GM19025 (cell line): ENCODE measurements at regions not wholly inside any gene's neighbourhood (a gene's known extent, or its start where the extent isn't known, plus 50 kb on each side); places are given as distances from the start of the nearest gene placed in this dataset.

Source experiments
- ATAC-seq: cut with Tn5 transposase; IDR thresholded peaks from one replicate; pipeline ENCODE4 v1.9.1; 2021; ENCODE audit warnings: mild to moderate bottlenecking, low read depth, moderate library complexity; ENCODE audit not compliant: unreplicated experiment

DNA sequence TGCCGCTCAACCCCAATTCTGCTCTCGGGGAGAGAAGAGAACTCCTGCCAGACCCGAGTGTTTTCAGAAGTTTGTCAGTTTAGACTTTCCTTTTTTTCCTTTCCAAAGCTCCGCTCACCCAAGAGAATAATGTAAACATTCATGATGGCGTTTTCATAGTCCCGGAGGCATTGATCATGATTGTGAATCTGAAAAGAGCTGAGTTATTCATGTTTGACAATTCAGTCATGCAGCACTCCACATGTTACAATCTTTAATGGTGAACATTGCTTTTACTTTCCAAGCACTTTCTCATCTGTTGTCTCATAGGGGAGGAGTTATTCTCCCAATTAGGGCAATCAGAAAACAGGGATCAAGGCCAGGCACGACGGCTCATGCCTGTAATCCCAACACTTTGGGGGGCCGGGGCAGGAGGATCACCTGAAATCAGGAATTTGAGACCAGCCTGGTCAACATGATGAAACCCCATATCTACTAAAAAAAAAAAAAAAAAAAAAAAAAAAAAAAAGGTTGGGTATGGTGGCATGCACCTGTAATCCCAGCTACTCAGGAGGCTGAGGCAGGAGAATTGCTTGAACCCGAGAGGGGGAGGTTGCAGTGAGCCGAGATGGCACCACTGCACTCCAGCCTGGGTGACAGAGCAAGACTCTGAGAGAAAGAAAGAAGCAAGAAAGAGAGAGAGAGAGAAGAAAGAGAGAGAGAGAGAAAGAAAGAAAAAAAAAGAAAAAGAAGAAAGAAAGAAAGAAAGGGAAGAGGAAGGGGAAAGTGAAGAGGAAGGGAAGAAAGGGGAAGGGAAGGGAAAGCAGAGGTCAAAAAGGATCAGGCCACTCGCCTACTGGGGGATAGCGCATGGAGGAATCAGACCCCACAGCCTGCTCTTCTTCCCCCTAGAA, 70.0 kb upstream of the TNRC6C start:
- no peak for ATAC-seq

DNA sequence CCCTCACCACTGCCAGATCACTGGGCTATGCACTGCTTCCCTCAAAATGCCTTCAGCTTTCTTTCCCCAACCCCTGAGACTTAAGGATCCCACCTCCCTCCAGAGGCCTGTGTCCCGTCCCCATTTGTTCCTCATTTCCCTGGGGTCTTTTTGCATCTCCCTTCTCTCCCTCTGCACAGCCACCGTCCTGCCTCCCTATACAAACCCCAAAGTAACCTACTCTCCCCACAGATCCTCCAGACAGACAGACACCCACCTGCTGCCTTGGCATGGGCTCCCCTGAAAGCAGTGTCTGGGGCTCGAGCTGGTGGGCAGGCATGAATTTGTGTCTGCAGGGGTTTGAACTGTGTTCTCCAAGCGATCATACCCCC, 69.4 kb upstream of the TNRC6C start:
- ATAC-seq, result no peak

DNA sequence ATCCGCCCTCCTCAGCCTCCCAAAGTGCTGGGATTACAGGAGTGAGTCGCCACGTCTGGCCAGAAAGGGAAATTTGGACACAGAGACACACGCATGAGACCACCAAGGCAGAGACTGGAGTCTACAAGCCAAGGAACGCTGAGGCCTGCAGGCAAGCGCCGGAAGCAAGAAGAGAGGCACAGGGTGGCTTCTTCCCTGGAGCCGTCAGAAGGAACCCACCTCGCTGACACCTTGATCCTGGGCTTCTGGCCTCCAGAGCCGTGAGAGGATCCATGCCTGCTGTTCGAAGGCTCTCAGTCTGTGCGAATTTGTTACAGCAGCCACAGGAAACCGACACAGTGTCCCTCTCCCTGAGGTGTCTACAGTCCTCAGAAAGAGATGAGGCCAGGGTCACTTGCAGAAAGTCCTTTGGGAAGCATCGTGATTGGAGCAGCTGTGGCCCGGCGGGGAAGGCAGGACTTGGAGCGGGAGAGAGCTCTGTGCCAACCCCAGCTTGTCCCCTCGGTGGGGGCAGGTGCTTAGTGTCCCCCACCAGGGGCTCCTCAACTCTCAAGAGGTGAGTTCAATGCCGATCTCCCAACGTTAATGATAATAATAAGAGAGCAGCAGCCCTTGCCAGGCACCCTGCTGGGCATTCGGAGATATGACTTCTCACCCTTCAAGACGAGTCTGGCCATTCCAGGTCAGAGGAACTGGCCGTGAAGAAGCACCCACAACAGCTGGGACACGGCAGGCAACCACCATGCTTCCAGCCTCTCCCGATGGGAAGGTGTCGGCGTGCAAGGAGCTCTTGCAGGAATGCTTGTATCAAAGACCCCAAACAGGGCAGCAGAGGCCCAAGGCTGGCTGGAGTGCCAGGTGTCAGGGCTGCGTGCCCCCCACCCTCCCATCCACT, 68.4 kb upstream of the TNRC6C start:
- ATAC-seq, result no peak

DNA sequence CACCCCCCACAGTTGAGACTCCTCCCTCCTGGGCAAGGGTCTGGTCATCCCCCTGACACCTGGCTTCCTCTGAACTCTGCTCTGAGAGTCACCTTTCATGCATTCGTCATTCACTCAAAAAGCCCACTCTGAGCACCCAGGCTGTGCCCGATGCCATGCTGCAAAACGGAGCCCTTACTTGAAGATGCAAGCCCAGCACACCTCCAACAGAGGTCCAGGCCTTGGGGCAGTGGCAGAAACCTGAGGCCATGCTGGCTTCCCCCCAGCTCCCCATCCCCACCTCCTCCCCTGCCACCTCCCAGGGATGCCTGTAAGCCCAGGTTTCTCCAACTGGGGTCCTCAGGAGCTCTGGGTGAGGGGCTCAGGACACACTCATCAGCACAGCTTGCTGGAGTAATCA, 67.7 kb upstream of the TNRC6C start:
- no peak for ATAC-seq

DNA sequence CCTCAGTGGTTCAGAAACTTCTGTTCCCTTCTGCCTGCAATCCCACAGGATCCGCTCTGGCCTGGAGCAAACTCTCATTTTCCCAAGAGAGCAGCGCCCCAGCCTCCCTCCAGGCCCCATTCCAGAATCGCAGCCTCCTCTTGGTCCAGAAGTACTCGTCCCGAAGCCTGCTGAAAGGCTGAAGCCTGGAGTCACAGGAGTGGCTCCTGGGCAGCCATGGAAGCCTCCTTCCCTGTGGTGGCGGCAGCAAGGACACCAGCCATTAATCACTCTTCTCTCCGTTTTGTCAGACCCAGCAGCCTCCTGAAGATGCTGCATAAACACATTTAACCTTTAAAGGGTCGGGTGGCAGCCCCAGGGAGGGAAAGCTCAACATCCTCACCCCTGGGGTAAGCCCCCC, 66.9 kb upstream of the TNRC6C start:
- ATAC-seq, result no peak

DNA sequence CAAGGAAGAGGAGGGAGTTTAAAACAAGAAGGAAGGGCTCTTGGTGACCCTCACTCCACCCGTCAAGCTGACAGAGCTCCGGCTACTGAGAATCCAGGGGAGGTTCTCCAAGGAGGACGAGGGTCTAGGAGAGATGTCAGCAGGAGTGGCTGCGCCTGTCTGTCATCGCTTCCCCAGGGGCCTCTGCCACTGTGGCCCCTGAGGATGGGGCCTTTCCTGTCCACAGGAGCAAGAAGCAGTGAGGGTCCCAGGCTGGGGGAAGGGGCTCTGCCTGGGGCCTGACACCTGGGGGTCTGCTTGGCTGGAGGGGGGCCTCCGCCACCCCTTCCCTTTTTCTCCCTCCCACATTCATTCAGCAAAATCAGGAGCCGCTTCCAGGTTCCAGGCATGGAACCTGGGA, 66.5 kb upstream of the TNRC6C start:
- no peak for ATAC-seq

DNA sequence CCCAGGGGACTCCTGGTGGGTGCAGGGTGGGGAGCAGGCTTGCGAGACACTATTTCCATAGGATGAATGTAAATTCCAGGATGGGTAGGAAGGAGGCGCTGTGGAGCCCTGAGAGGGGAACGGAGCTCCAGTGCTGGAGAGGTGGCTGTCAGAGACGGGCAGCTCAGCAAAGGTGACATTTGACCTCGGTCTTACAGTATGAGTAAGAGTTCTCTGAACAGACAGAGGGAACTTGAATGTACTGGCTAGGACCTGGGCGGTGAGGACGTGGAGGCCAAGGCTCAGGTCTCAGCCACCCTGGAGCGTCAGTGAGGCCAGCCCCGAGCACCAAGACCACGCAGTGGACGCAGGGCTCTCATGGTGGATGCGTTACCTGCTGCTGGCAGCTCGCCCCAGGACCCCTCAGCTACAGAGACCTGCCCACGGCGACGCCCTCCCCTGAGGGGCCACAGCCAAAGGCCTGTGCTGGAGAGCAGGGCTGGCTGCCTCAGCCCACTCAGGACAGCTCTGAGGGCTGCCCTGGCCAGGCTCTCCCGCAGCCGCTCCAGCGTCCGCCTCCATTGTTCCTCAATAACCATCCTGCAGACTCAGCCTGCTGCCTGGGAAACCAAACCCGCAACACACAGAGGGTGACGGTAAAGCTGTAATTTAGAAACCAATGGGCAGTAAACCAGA, 65.9 kb upstream of the TNRC6C start:
- ATAC-seq, result no peak

DNA sequence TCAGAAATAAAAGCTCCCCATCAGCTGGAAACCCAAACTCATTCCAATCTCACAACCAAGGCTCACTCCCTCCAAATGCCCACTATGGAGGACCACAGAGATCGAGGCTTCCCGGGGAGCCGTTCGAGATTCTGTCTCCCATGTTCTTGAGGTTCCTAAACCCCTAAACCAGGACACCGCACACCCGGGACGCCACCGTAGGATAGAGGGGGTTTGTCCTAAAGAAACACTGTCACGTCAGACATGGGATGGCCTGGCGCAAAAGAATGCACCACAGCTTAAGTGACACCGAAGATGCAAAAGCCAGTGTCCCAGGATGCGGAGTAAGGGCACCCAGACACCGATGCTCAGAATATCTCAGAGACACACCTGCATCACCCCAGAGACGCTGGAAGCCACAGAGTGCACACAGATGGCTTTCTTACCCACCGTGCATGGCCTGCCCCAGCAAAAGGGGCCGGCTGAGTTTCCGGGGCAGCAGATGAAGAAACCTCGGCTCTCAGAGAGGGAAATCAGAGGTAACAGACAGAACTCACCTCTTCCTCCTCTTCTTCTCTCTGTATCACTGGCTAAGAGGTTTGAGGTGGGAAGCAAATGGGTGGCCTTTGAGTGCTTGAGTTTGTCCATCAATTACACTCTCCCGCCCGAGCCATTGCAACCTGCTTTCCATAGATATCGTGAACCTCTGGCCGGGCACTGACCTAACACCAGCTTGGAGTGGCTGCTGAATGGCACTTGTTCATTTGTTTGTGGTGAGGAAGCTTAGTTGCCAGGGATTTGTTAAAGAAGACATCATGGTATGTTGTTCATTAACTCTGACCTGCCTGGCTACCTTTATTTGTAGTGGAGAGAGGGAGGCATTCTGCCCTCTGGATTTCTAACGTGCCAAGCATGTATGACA, 65.1 kb upstream of the TNRC6C start:
- ATAC-seq, result no peak

DNA sequence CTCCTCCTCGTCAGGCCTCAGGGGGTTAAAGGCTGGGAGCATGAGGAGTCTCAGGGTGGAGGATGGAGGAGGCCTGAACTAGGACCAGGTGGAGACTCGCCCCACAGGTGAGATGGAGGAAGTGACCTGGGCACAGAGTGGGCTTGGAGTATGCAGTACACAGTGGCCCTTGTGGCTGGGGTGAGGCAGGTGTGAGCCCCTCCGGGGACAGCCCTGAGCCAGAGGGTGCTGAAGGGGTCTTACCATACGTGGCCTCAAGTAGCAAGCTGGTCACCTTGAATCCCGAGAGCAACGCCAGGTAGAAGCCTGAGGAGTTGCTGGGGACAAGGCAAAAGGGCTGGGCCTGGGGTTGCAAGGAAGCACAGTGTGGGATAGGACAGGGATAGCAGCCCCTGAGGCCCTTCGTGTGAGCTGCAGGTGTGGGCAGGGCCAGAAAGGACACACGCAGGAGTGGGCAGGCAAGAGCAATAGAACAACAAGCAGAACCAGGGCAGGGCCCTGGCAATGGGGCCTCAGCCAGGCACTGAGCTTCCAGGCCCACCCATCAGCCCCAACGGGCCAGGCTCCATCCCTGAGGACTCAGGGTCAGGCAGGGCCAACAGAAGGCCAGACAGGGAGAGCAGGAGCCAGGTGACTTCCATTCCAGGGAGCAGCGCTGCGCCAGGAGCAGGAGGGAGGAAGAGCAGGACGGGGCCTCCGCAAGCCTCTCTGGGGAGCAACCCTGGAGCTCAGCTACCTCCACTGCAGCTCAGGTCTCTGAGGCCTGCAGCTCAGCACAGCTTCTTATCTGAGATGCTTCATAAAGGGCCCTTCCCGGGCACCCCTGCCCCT, 64.2 kb upstream of the TNRC6C start:
- no peak for ATAC-seq

DNA sequence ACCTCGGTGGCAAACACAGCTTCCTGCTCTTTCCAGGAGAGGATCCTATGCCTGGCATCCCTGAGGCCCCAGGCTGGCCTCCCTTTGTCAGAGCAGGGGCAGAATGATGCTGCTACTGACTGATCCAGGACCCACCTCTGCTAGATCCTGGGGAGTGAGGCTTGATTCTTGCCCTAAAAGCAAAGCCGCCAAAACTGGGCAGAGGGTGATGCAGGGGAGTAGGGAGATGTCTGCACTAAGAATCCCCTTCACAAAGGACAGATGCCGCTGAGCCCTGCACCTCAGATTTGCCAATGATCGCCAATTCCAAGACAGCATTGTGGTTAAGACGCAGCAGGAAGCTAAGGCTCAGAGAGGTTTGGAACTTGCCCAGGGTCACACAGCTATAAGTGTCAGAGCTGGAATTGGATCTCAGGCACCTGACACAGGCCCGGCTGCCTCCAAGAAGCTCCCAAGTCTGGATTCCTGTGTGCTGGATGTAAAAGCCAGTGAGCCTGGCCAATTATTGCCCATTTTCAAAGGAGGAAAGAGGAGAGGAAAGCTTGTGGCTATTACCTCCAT, 60.7 kb upstream of the TNRC6C start:
- ATAC-seq, result no peak

DNA sequence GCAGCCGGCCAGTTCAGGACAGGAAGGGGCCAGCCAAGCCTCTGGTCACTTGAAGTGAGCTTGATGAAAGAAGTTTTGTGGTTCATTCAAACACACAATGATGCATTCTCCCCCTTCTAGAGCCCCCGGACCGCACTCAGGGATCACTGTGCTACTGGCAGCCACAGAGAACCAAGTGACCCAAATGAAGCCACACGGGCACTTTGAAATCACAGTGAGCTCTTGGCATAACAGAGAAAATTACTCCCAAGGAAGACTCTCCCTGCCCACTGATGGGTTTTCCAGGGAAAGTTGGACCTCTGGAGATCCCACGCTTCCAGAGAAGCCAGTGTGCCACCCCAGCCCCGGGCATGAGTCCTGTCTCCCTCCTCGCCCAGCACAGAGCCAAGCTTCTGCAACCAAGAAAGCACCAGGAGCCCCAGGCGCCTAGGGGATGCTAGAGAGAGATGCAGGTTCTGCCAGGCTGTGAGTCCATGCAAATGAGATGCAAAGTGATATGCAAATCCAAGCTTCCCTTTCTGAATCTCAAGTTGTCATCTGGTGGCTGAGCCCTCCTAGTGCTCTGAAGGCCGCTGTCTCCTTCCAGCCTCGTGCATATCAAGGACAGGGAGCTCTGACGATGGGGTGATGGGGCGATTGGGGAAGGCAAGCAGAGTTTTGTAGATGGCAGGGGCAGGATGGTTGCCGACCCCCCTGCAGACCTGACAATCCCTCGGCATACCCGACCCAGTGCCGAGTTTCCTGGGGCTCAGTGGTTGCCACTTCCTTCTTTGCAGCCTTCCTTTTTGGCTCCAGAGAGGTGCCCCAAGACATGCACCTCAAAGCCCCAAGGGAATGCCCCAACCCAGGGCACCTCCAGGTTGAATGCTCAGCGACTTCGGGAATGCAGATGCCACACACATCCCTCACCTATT, 59.7 kb upstream of the TNRC6C start:
- no peak for ATAC-seq

DNA sequence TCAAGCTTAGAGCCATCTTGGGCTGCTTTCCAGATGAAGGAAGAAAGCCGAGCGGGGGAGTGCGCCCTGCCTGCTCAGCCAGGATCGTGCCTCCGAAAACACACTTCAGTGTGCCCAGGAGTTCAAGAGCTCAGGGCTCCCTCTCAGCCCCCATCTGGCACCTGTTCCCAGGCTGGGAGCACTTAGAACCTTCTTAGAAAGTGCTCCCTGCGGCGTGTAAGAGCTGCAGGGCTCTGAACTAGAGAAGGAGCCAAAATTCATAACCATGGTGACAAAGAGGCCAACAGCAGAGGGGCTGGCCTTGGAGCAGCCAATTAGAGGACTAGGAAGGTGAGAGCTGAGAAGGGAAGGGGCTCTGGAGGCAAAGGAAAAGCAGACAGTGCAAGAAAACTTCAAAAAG, 59.0 kb upstream of the TNRC6C start:
- ATAC-seq, result no peak

DNA sequence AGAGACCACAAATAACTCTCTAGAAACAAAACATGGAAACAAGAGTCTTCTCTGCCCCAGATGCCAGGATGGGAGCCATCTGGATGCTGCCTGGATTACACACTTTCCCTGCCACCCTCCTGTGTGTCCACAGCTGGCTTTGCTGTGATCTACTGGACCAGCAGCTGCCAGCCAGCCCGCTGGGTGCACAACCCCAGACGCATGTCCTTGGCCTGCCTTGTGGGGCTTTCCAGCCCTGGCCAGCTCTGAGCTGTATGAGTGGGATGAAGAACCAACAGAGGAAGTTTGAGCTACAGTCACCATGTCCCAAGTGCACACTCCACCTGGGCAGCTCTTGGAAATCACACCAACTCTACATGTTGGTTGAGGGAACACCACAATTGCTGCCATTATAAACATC, 57.0 kb upstream of the TNRC6C start:
- ATAC-seq, result no peak

DNA sequence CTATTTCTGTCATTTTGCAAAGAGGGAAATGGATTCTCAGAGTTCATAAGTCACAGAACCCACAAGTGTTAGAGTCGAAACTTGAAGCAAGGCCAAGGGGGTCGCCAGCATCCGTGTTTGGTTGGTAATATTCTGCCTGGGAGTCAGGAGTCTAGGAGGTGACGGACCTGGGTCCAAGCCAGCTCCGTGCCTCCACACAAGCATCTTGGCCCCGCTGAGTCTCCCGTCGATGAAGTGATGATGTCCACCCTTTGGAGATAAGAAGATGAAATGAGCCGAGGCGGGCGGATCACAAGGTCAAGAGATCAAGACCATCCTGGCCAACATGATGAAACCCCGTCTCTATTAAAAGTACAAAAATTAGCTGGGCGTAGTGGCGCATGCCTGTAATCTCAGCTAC, 53.2 kb upstream of the TNRC6C start:
- ATAC-seq, result no peak

DNA sequence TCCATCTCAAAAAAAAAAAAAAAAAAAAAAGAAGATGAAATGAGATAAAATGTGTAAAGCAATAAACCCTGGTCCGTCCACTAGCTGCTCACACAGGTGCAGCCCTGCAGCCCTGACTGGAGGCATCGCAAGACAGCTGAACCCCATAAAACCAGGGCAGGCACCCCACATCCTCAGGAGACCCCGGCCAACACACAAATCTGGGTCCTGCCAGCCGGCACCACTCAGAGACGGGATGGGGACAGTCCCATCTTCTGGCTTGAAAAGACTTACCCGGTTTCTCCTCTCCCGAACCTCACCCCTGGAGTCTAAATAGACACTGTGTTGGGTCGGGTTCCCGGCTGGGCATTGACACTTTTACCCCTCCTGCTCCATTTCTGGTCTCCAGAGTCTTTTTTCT, 52.7 kb upstream of the TNRC6C start:
- no peak for ATAC-seq

DNA sequence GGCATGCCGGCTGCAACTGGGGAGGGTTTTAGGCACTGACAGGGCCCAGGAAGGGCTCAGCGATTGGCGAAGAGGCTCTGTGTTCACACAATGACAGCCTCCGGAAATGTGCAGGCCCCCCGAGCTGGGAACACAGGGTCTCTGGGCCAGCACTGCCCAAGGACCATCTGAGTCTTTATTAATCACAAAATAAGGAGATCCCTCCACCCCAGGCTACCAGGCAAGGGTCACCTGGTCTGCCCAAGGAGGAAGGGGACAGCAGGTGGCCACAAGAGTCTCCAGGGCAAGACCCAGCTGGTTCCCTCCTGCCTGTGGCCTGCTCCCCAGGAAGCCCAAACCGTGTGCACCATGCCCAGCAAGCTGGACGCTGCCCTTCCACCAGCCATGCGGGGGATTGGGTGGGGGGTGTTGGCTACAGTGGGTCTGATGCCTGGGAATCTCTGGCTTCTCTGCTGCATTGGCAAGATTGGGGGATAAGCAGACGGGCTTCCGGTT, 52.1 kb upstream of the TNRC6C start:
- ATAC-seq, result no peak

DNA sequence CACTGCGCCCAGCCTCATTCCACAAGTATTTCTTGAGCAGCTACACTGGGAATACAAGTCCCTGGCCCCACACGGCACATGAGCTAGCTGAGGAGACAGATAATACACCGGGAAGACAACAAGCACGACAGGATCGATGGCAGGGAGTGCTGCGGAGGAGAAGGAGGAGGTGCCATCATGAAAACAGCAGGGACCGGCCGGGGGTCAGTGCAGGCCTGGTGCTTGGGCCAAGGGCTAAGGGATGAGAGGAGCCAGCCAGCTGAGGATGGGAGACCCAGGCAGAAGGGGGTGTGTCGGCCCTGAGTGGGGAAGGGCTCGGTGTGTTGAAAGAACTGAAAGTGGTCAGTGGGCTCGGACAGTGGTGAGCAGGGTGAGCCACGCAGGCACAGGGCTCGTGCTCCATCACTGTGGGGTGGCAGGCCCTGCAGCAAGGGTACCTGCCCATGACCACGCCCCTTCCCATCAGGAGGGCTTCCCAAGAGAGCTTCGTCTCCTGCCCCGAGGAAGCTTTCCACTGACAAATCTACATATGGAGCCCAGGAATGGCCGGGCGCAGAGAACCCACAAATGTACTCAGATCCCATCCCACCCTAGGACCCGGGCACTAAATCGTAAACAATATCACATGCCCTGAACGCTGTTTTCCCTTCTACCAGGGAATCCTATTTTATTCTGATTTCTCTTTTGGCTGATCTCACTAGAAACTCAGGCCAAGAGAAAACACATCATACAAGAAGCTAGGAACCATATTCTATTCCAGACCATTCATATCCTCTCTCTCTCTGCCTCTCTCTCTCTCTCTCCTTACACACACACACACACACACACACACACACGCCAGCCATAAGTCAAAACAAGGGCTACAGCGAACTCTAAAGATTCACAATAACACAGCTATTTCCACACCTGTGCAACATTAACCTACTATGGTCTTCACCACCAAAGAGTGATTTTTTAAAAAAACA, 50.7 kb upstream of the TNRC6C start:
- no peak for ATAC-seq
